Thoracic aorta (tissue), 2 donors: ENCODE measurements at regions not wholly inside any gene's neighbourhood (a gene's known extent, or its start where the extent isn't known, plus 50 kb on each side); places are given as distances from the start of the nearest gene placed in this dataset.

Experiments used
- ATAC-seq: fragments of 150-250 bp; one replicate; pipeline ENCODE4 v1.8.0; 2017; ENCODE audit warnings: low read depth; ENCODE audit not compliant: insufficient number of reproducible peaks, low FRiP score
- DNase-seq: peaks from one replicate; pipeline ENCODE4 v3.0.0-alpha.2; 2020; ENCODE audit warnings: low spot score
- H3K27ac ChIP-seq, 2 donors: fragments of 200-600 bp; sonication (generic); 1 replicate in 1 of 2; 2 replicates in 1 of 2; pipeline ENCODE4 v1.5.1; 2016; ENCODE audit warnings: mild to moderate bottlenecking in 2 of 2, moderate library complexity in 2 of 2
- H3K27me3 ChIP-seq: fragments of 200-600 bp; sonication (generic); replicated peaks from 2 replicates; pipeline ENCODE4 v1.6.0; 2016; ENCODE audit warnings: mild to moderate bottlenecking; ENCODE audit not compliant: insufficient read depth
- H3K36me3 ChIP-seq: fragments of 200-600 bp; sonication (generic); one replicate; pipeline ENCODE4 v1.5.1; 2016
- H3K4me1 ChIP-seq, 2 donors: fragments of 200-600 bp; sonication (generic); 1 replicate in 1 of 2; 2 replicates in 1 of 2; pipeline versions ENCODE4 v1.5.1 to v1.6.0; 2016; ENCODE audit warnings: low read depth in 2 of 2, mild to moderate bottlenecking in 1 of 2; ENCODE audit not compliant: control insufficient read depth in 1 of 2
- H3K4me3 ChIP-seq: fragments of 200-600 bp; sonication (generic); 2 replicates; pipeline ENCODE4 v1.5.1; 2016; ENCODE audit warnings: mild to moderate bottlenecking
- H3K9me3 ChIP-seq: fragments of 200-600 bp; sonication (generic); 2 replicates; pipeline ENCODE4 v1.5.1; 2016
- CTCF ChIP-seq: fragments of 200-600 bp; sonication (generic); IDR thresholded peaks from one replicate; pipeline ENCODE4 v1.5.1; 2019; ENCODE audit warnings: antibody characterized with exemption

DNA sequence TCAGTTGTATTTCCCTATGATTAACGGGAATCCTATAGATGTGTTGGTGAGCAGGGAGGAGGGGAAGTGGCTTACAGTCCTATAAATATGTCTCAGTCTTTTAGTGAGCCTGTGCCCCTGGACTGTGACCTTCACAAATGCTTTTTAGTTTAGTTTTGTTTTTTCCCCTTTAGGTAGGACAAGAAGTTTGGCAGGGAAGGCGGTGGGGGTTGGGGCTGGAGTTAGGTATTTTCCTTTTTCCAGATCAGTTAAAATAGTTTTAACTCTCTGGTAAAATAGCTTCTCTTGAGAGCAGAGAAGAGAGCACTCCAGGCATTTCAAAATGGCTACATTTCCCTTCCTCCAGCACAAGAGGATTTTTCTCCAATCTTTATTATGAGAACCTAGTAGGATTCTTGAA lies 272.1 kb downstream of the SPATA31D1 start:
- Histone ChIP-seq H3K27ac (no peak overlapping the region), H3K9me3 (no peaks in the 10 kb centered on the region), H3K4me1 (no peaks in the 10 kb centered on the region), H3K27me3 (no peaks in the 10 kb centered on the region), H3K36me3 (no peaks in the 10 kb centered on the region), H3K4me3 (no peak overlapping the region)
- TF ChIP-seq CTCF, result no peak
- no peak for DNase-seq
- no peak for ATAC-seq

GRCh38 chr9:82263619-82264018 lies 275.0 kb downstream of the SPATA31D1 start:
- no peak for ATAC-seq
- Histone ChIP-seq H3K9me3 (no peaks in the 10 kb centered on the region), H3K4me3 (no peak overlapping the region), H3K27ac (no peak overlapping the region), H3K27me3 (no peaks in the 10 kb centered on the region), H3K4me1 (no peaks in the 10 kb centered on the region), H3K36me3 (no peaks in the 10 kb centered on the region)
- DNase-seq, result no peak
- no peak for TF ChIP-seq CTCF

DNA sequence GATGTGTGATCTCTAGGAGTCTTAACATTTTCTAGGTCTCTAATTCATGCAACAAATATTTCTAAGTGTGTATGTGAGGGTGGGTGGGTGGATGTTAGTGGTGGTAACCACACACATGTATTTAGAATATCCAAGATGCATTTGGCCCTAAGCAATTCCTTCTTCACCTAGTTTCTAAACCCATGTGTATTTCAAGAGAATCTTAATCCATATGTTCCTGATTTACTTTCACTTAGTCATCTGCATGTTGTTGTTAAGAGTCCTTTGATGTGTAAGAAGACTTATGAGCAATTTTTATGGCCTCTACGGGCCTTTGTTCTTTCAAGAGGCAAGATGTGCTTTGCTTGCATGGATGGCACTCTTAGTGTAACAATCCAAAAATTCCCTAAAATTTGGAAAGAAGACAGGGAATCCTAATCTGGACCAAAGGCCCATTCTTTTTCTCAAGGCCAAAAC lies 282.6 kb downstream of the SPATA31D1 start:
- DNase-seq, result no peak
- H3K36me3 ChIP-seq, result no peaks in the 10 kb centered on the region
- no peaks in the 10 kb centered on the region for H3K27me3 ChIP-seq
- no peaks in the 10 kb centered on the region for H3K9me3 ChIP-seq
- H3K27ac ChIP-seq, result no peak overlapping the region
- no peak for TF ChIP-seq CTCF
- H3K4me3 ChIP-seq, result no peak overlapping the region
- H3K4me1 ChIP-seq, result no peaks in the 10 kb centered on the region
- no peak for ATAC-seq

GRCh38 chr9:82273121-82273520 lies 284.5 kb downstream of the SPATA31D1 start:
- TF ChIP-seq CTCF, result no peak
- no peaks in the 10 kb centered on the region for H3K36me3 ChIP-seq
- no peaks in the 10 kb centered on the region for H3K9me3 ChIP-seq
- H3K27me3 ChIP-seq, result no peaks in the 10 kb centered on the region
- ATAC-seq (no peak), DNase-seq (no peak)
- no peak overlapping the region for H3K4me3 ChIP-seq
- no peak overlapping the region for H3K27ac ChIP-seq
- no peaks in the 10 kb centered on the region for H3K4me1 ChIP-seq

DNA sequence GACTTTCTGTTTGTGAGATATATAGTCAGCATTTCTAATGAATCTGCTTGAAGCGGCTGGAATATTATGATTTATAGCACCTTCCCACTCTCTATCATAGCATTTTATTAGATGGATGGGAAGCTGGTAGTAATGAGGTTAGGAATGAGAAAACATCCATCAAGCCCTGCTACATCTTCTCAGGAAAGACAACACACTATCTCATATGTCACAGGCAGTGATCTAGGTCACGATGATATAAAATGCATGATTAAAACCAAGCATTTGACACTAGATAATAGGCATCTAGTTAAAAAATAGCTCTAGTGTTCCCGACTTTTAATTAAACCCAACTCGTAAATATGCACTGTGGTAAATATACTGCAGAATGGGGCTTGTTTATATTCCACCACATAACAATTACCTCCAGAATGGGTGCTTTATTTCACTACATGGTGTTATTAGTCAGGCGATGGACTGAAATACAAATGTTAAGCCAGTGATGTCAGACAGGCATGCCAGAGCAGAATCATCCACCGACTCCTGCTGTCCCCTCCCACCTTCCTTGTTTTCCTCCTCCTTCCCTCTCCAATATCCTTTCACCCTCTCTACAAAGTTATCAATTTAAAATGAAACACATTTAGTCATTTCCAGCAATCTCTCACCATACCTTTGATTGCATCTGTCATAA lies 286.8 kb downstream of the SPATA31D1 start:
- ATAC-seq (no peak), DNase-seq (no peak)
- Histone ChIP-seq H3K27ac (no peak overlapping the region), H3K4me1 (no peaks in the 10 kb centered on the region), H3K4me3 (no peak overlapping the region), H3K27me3 (no peaks in the 10 kb centered on the region), H3K36me3 (no peaks in the 10 kb centered on the region), H3K9me3 (no peaks in the 10 kb centered on the region)
- TF ChIP-seq CTCF, result no peak
